K562 (cell line): ENCODE measurements at regions not wholly inside any gene's neighbourhood (a gene's known extent, or its start where the extent isn't known, plus 50 kb on each side); places are given as distances from the start of the nearest gene placed in this dataset.

ENCODE experiments used
- ATAC-seq: fragments of 200-7000 bp; cut with Tn5 transposase; 3 replicates; pipeline ENCODE4 v1.9.1; 2020; ENCODE audit warnings: moderate library complexity
- BruUV-seq: library from RNA; stranded (reverse); fragments of 400-500 nt; replicated peaks from 2 replicates; lab custom pipeline; 2021; lab: Mats Ljungman, UMichigan
- CTCF ChIA-PET: fragments of 300-600 bp; formaldehyde crosslinking; extraction: SDS; loops from one replicate; lab custom pipeline; 2021; ENCODE audit warnings: low intra/inter-chr PET ratio; lab: Yijun Ruan, JAX
- POLR2A ChIA-PET: fragments of 300-600, 350-650 bp; sonication (Branson Sonifier 250); formaldehyde crosslinking; extraction: SDS; loops from one replicate; lab custom pipeline; 2021; ENCODE audit warnings: antibody characterized with exemption, inconsistent platforms; lab: Yijun Ruan, JAX
- DNase-seq, 4 experiments: peaks; one replicate each; pipeline versions ENCODE4 v3.0.0 to v3.0.0-alpha.2; 2011 to 2018; ENCODE audit warnings: low spot score in 3 of 4, mixed read lengths in 3 of 4; ENCODE audit errors: extremely low read depth in 1 of 4
- FAIRE-seq: peaks from 2 replicates; lab custom pipeline; 2011; peaks lifted over from hg19 to GRCh38; lab: Jason Lieb, UNC
- H2AFZ ChIP-seq: 2 replicates; pipeline ENCODE4 v1.6.0; 2011; ENCODE audit warnings: low read depth, low read length, control low read depth, inconsistent platforms
- H3K27ac ChIP-seq: fragments of 200-600 bp; 3 replicates; pipeline ENCODE4 v1.8.0; 2011; ENCODE audit warnings: low read depth, mild to moderate bottlenecking, control low read depth, inconsistent platforms, low read length, moderate library complexity, mixed read lengths; ENCODE audit errors: extremely low read depth
- H3K27me3 ChIP-seq, 2 experiments: fragments of 300-600 bp in 1 of 2; 2 replicates in 1 of 2; 3 replicates in 1 of 2; pipeline versions ENCODE4 v1.6.0 to v1.8.0; 2011; ENCODE audit warnings: inconsistent platforms in 2 of 2, low read length in 2 of 2, mild to moderate bottlenecking in 1 of 2, mixed read lengths in 1 of 2, moderate library complexity in 1 of 2; ENCODE audit not compliant: control insufficient read depth in 2 of 2, insufficient read depth in 2 of 2
- H3K36me3 ChIP-seq: fragments of 300-600 bp; 3 replicates; pipeline ENCODE4 v1.8.0; 2011; ENCODE audit warnings: mild to moderate bottlenecking, low read length, inconsistent platforms; ENCODE audit not compliant: control insufficient read depth, insufficient read depth
- H3K4me1 ChIP-seq, 2 experiments: fragments of 200-600 bp in 1 of 2; replicated peaks in 1 of 2; 2 replicates in 1 of 2; 3 replicates in 1 of 2; pipeline versions ENCODE4 v1.5.1 to v1.8.0; 2011; ENCODE audit warnings: inconsistent platforms in 2 of 2, low read length in 2 of 2, mild to moderate bottlenecking in 1 of 2, mixed read lengths in 1 of 2, moderate library complexity in 1 of 2; ENCODE audit not compliant: control insufficient read depth in 2 of 2, insufficient read depth in 2 of 2
- H3K4me2 ChIP-seq: 2 replicates; pipeline ENCODE4 v1.6.1; 2011; ENCODE audit warnings: low read length, control low read depth, inconsistent platforms, mixed read lengths; ENCODE audit not compliant: insufficient read depth
- H3K4me3 ChIP-seq: fragments of 200-600 bp; sonication (generic), shearing (Covaris generic); 2 replicates; pipeline ENCODE4 v1.5.1; 2016; ENCODE audit warnings: control low read depth, inconsistent platforms
- H3K79me2 ChIP-seq: fragments of 200-600 bp; 3 replicates; pipeline ENCODE4 v1.8.0; 2011; ENCODE audit warnings: low read length, inconsistent platforms; ENCODE audit not compliant: control insufficient read depth, insufficient read depth
- H3K9ac ChIP-seq, 2 experiments: 2 replicates each; pipeline versions ENCODE4 v1.6.0 to v1.6.1; 2011; ENCODE audit warnings: low read depth in 2 of 2, low read length in 2 of 2, control low read depth in 1 of 2, inconsistent platforms in 1 of 2, mild to moderate bottlenecking in 1 of 2, mixed read lengths in 1 of 2; ENCODE audit not compliant: insufficient read depth in 1 of 2
- H3K9me1 ChIP-seq: one replicate; pipeline ENCODE4 v1.6.0; 2011; ENCODE audit warnings: inconsistent platforms, mild to moderate bottlenecking, low read length, moderate library complexity; ENCODE audit not compliant: control insufficient read depth, insufficient read depth
- H3K9me3 ChIP-seq: replicated peaks from 2 replicates; pipeline ENCODE4 v1.5.1; 2011; ENCODE audit warnings: low read depth, low read length, inconsistent platforms; ENCODE audit not compliant: control insufficient read depth, insufficient read depth
- H4K20me1 ChIP-seq: replicated peaks from 2 replicates; pipeline ENCODE4 v1.6.1; 2011; ENCODE audit warnings: low read length, inconsistent platforms, mixed read lengths; ENCODE audit not compliant: control insufficient read depth, insufficient read depth
- ESRRB ChIP-seq: fragments of 250-450 bp; sonication (Bioruptor Pico); IDR thresholded peaks from 2 replicates; pipeline ENCODE4 v1.5.0; 2020; ENCODE audit warnings: mild to moderate bottlenecking, moderate library complexity, borderline replicate concordance
- MEF2D ChIP-seq: conservative IDR thresholded peaks from 2 replicates; pipeline ENCODE4 v1.6.1; 2016; ENCODE audit warnings: low read depth, missing genetic modification characterization, missing compliant biosample characterization
- SIN3B ChIP-seq: fragments of 450-650 bp; IDR thresholded peaks from 2 replicates; pipeline ENCODE4 v1.6.1; 2017; ENCODE audit warnings: low read depth, mild to moderate bottlenecking, moderate library complexity
- TRIM24 ChIP-seq, 2 experiments: fragments of 450-650 bp; IDR thresholded peaks; 2 replicates each; pipeline ENCODE4 v1.6.1; 2016
- ZNF407 ChIP-seq: fragments of 450-650 bp; IDR thresholded peaks from 2 replicates; pipeline ENCODE4 v1.6.1; 2016; ENCODE audit warnings: low read depth
- WGBS: fragments of 100-300 bp; shearing (Covaris generic); methylation state at CpG from one replicate; pipeline ENCODE4 v1.1.6; 2016; ENCODE audit warnings: low coverage, mixed read lengths; ENCODE audit not compliant: insufficient coverage; ENCODE audit errors: missing lambda C conversion rate; 5-methylcytosine and 5-hydroxymethylcytosine counted together
- in situ Hi-C: fragments of 300-500 bp; cut with MboI; formaldehyde crosslinking; loops from 4 replicates; pipeline ENCODE4 v1.15.0; 2018; ENCODE audit warnings: inconsistent platforms, mixed read lengths
- intact Hi-C: fragments of 100-400 bp; cut with micrococcal nuclease; formaldehyde crosslinking; loops from 2 replicates; pipeline ENCODE4 v1.14.2; 2022

GRCh38 chr2:147405651-147406050 is 439.2 kb upstream of the ACVR2A start:
- Histone ChIP-seq H3K4me1 (no peaks in the 10 kb centered on the region), H3K36me3 (no peaks in the 10 kb centered on the region), H3K79me2 (no peaks in the 10 kb centered on the region), H3K9me1 (no peaks in the 10 kb centered on the region), H3K4me2 (no peak overlapping the region), H3K27me3 (no peaks in the 10 kb centered on the region), H3K9me3 (no peaks in the 10 kb centered on the region), H3K27ac (no peak overlapping the region), H2AFZ (no peak overlapping the region), H3K4me3 (no peak overlapping the region), H4K20me1 (no peaks in the 10 kb centered on the region), H3K9ac (no peak overlapping the region)
- ChIA-PET POLR2A (no interaction called here), CTCF (no interaction called here)
- in situ Hi-C loops (no loop called here), intact Hi-C loops (no loop called here)
- DNase-seq (no peak), FAIRE-seq (no peak), ATAC-seq (no peak)
- 0% methylated on average over 1 of the region's 1 CpG for WGBS
- no peak for TF ChIP-seq SIN3B
- no peak for TF ChIP-seq TRIM24 (IDR thresholded peaks at IDR 0.05)
- TF ChIP-seq MEF2D: no peak
- TF ChIP-seq ESRRB: no peak
- no peak for TF ChIP-seq ZNF407
- BruUV-seq: no TSS peak
